HEK293T (cell line): ENCODE measurements at regions not wholly inside any gene's neighbourhood (a gene's known extent, or its start where the extent isn't known, plus 50 kb on each side); places are given as distances from the start of the nearest gene placed in this dataset.

Experiments
- BHLHE40 ChIP-seq: fragments of 450-650 bp; IDR thresholded peaks from 2 replicates; pipeline ENCODE4 v1.6.1; 2016; ENCODE audit warnings: mild to moderate bottlenecking, moderate library complexity, borderline replicate concordance
- CTBP1 ChIP-seq: fragments of 450-650 bp; IDR thresholded peaks from 2 replicates; pipeline ENCODE4 v1.6.1; 2016; ENCODE audit warnings: borderline replicate concordance
- ELF4 ChIP-seq: fragments of 450-650 bp; IDR thresholded peaks from 2 replicates; pipeline ENCODE4 v1.6.1; 2017; ENCODE audit warnings: antibody characterized with exemption
- FOXA1 ChIP-seq: fragments of 450-650 bp; IDR thresholded peaks from 2 replicates; pipeline ENCODE4 v1.6.1; 2016; ENCODE audit warnings: mild to moderate bottlenecking
- FOXM1 ChIP-seq: fragments of 450-650 bp; IDR thresholded peaks from 2 replicates; pipeline ENCODE4 v1.6.1; 2017; ENCODE audit warnings: mild to moderate bottlenecking, borderline replicate concordance
- HDGF ChIP-seq: fragments of 450-650 bp; IDR thresholded peaks from 2 replicates; pipeline ENCODE4 v1.6.1; 2017; ENCODE audit warnings: antibody characterized with exemption, borderline replicate concordance
- L3MBTL2 ChIP-seq: fragments of 450-650 bp; conservative IDR thresholded peaks from 2 replicates; pipeline ENCODE4 v1.6.1; 2016; ENCODE audit warnings: mild to moderate bottlenecking
- LEF1 ChIP-seq: fragments of 450-650 bp; IDR thresholded peaks from 2 replicates; pipeline ENCODE4 v1.6.1; 2017; ENCODE audit warnings: mild to moderate bottlenecking, borderline replicate concordance
- NFRKB ChIP-seq: fragments of 450-650 bp; IDR thresholded peaks from 2 replicates; pipeline ENCODE4 v1.6.1; 2016; ENCODE audit warnings: mild to moderate bottlenecking, moderate library complexity
- PKNOX1 ChIP-seq: fragments of 450-650 bp; IDR thresholded peaks from 2 replicates; pipeline ENCODE4 v1.6.1; 2016
- SP1 ChIP-seq: fragments of 450-650 bp; IDR thresholded peaks from 2 replicates; pipeline ENCODE4 v1.6.1; 2017
- SUZ12 ChIP-seq: fragments of 450-650 bp; IDR thresholded peaks from 2 replicates; pipeline ENCODE4 v1.6.1; 2016; ENCODE audit warnings: mild to moderate bottlenecking
- TARDBP ChIP-seq: fragments of 450-650 bp; IDR thresholded peaks from 2 replicates; pipeline ENCODE4 v1.6.1; 2016
- ZNF384 ChIP-seq: fragments of 450-650 bp; IDR thresholded peaks from 2 replicates; pipeline ENCODE4 v1.6.1; 2016

- TF ChIP-seq LEF1 (no peak), ELF4 (no peak), SUZ12 (no peak), BHLHE40 (no peak), FOXA1 (no peak), FOXM1 (no peak), HDGF (no peak), ZNF384 (no peak), SP1 (no peak), PKNOX1 (no peak), NFRKB (no peak), TARDBP (no peak), CTBP1 (no peak), L3MBTL2 (no peak)
These were observed 238.6 kb upstream of the TPM1 start for GRCh38 chr15:62803856-62804400.
